C4-2B (cell line): ENCODE measurements at regions not wholly inside any gene's neighbourhood (a gene's known extent, or its start where the extent isn't known, plus 50 kb on each side); places are given as distances from the start of the nearest gene placed in this dataset.

Experiments used
- H3K27ac ChIP-seq: fragments of 450-650 bp; 2 replicates; pipeline ENCODE4 v1.5.1; 2017
- CTCF ChIP-seq: fragments of 450-650 bp; conservative IDR thresholded peaks from 2 replicates; pipeline ENCODE4 v1.5.1; 2017; ENCODE audit warnings: mild to moderate bottlenecking
- ZFX ChIP-seq: fragments of 450-650 bp; IDR thresholded peaks from 2 replicates; pipeline ENCODE4 v1.6.1; 2017

- TF ChIP-seq ZFX = no peak
- TF ChIP-seq CTCF = no peak
- H3K27ac ChIP-seq = no peak overlapping the region
These were observed 94.0 kb upstream of the FOXN2 start for GRCh38 chr2:48220501-48220900.

- peak overlapping the region; percentile 27; the same call in 1 of the 2 replicates for H3K27ac ChIP-seq
These were observed 92.5 kb upstream of the FOXN2 start for GRCh38 chr2:48221846-48222516.

GRCh38 chr2:48227617-48228344, 86.7 kb upstream of the FOXN2 start:
- TF ChIP-seq CTCF (no peak), ZFX (no peak)
- H3K27ac ChIP-seq = no peak overlapping the region

More at GRCh38 chr2:48221846-48222516, 92.5 kb upstream of the FOXN2 start:
- TF ChIP-seq ZFX (no peak), CTCF (no peak)

- TF ChIP-seq ZFX (no peak), CTCF (no peak)
- H3K27ac ChIP-seq = no peak overlapping the region
These were observed 86.2 kb upstream of the FOXN2 start for GRCh38 chr2:48228345-48228684.

GRCh38 chr2:48229063-48229462, 85.4 kb upstream of the FOXN2 start:
- H3K27ac ChIP-seq = no peak overlapping the region
- no peak for TF ChIP-seq ZFX
- TF ChIP-seq CTCF = no peak

GRCh38 chr2:48230834-48231233, 83.6 kb upstream of the FOXN2 start:
- no peak for TF ChIP-seq CTCF
- TF ChIP-seq ZFX = no peak
- H3K27ac ChIP-seq = no peak overlapping the region

- H3K27ac ChIP-seq = no peak overlapping the region
- TF ChIP-seq ZFX (no peak), CTCF (no peak)
These were observed 82.1 kb upstream of the FOXN2 start for GRCh38 chr2:48232351-48232750.
